GM12891 (cell line): ENCODE measurements at regions not wholly inside any gene's neighbourhood (a gene's known extent, or its start where the extent isn't known, plus 50 kb on each side); places are given as distances from the start of the nearest gene placed in this dataset.

Experiments used
- PAX5 ChIP-seq: IDR thresholded peaks from 2 replicates; pipeline ENCODE4 v1.6.1; 2011; ENCODE audit warnings: low read length, moderate library complexity, mild to moderate bottlenecking; ENCODE audit not compliant: insufficient read depth, severe bottlenecking
- POLR2A ChIP-seq: IDR thresholded peaks from 2 replicates; pipeline ENCODE4 v1.6.1; 2011; ENCODE audit warnings: low read depth, low read length, control low read depth
- POLR2AphosphoS5 ChIP-seq: IDR thresholded peaks from 2 replicates; pipeline ENCODE4 v1.6.1; 2011; ENCODE audit warnings: low read depth, low read length, control low read depth
- SPI1 ChIP-seq: IDR thresholded peaks from 2 replicates; pipeline ENCODE4 v1.6.1; 2011; ENCODE audit warnings: low read depth, low read length, control low read depth
- TAF1 ChIP-seq: IDR thresholded peaks from 2 replicates; pipeline ENCODE4 v1.6.1; 2011; ENCODE audit warnings: low read depth, low read length, control low read depth

GRCh38 chr3:64852738-64853137, 164.9 kb upstream of the ADAMTS9 start:
- TF ChIP-seq POLR2A (no peak), SPI1 (no peak), POLR2AphosphoS5 (no peak), TAF1 (no peak), PAX5 (no peak)
